Stimulated activated naive CD4-positive, alpha-beta T cell (primary cell): ENCODE measurements at regions not wholly inside any gene's neighbourhood (a gene's known extent, or its start where the extent isn't known, plus 50 kb on each side); places are given as distances from the start of the nearest gene placed in this dataset.
"Not testable (repeated sequence)": the region's sequence is repeated elsewhere in the genome, so short reads cannot be mapped to it uniquely, and the experiment has no call there.

Source experiments
- DNase-seq, 6 experiments: peaks; one replicate each; lab custom pipeline; 2025; lab: John Stamatoyannopoulos, UW

- not testable (repeated sequence) for DNase-seq
Measured at GRCh38 chr14:62521309-62521708, 523.9 kb downstream of the KCNH5 start.

- DNase-seq, result no peak
Measured at GRCh38 chr14:62528296-62528695, 517.0 kb downstream of the KCNH5 start.

GRCh38 chr14:62532181-62532580 lies 513.1 kb downstream of the KCNH5 start:
- DNase-seq, result no peak

GRCh38 chr14:62546862-62547474 lies 498.3 kb downstream of the KCNH5 start:
- DNase-seq, result no peak

- no peak for DNase-seq
Measured at GRCh38 chr14:62557416-62557815, 487.8 kb downstream of the KCNH5 start.

GRCh38 chr14:62558451-62558850 lies 486.8 kb downstream of the KCNH5 start:
- no peak for DNase-seq

GRCh38 chr14:62585247-62585646 lies 460.0 kb downstream of the KCNH5 start:
- no peak for DNase-seq

- no peak for DNase-seq
Measured at GRCh38 chr14:62592877-62593276, 452.4 kb downstream of the KCNH5 start.

GRCh38 chr14:62597143-62597542 lies 448.1 kb downstream of the KCNH5 start:
- no peak for DNase-seq

- DNase-seq, result no peak
Measured at GRCh38 chr14:62599616-62600385, 445.5 kb downstream of the KCNH5 start.

- DNase-seq, result no peak
Measured at GRCh38 chr14:62602712-62603111, 442.5 kb downstream of the KCNH5 start.

GRCh38 chr14:62604524-62604923 lies 440.7 kb downstream of the KCNH5 start:
- no peak for DNase-seq

- DNase-seq, result no peak
Measured at GRCh38 chr14:62614122-62614521, 431.1 kb downstream of the KCNH5 start.

- DNase-seq, result no peak
Measured at GRCh38 chr14:62616668-62617067, 428.6 kb downstream of the KCNH5 start.

- DNase-seq, result no peak
Measured at GRCh38 chr14:62626416-62626815, 418.8 kb downstream of the KCNH5 start.

GRCh38 chr14:62629176-62629725 lies 416.0 kb downstream of the KCNH5 start:
- no peak for DNase-seq

- DNase-seq, result no peak
Measured at GRCh38 chr14:62631176-62631575, 414.1 kb downstream of the KCNH5 start.

- no peak for DNase-seq
Measured at GRCh38 chr14:62632771-62633170, 412.5 kb downstream of the KCNH5 start.

- no peak for DNase-seq
Measured at GRCh38 chr14:62645649-62646048, 399.6 kb downstream of the KCNH5 start.
